ENCODE measurements at regions not wholly inside any gene's neighbourhood (a gene's known extent, or its start where the extent isn't known, plus 50 kb on each side); places are given as distances from the start of the nearest gene placed in this dataset.
A peak's percentile ranks its signal among the peaks of the same experiment; 100 is the strongest.

DNA sequence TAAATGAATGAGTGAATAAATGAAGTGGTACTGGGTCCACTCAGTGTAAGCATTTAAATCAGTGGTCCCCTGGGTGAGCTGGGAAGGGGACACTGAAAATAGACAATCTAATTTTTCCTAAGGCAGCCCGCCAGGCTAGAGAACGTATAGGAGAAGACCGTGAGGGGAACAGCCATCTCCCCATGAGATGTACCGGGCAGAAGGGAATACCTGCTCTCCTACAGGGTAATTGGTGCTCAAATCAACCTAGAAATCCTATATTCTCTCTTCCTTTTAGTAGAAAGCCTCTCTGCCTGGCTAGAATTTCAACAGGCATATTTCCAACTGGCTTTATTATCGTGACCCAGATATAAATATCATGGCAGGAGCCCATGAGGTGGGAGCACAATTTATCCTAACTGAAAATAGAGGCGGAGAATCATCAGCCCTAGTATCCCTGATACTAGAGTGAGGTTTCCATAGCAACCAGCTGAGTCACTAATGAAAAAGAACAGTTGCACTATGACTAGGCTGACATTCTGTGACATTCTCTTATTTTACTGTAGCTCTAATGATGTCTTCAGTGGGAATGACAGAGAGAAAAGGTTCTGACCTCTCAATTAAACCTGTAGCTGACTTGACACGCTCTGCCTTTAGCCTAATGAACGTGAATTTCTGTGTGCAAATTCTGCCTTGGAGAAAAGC lies 96.5 kb upstream of the CAST start:
- Histone ChIP-seq H3K9me2 (ENCODE audit: insufficient read depth, low read length) (no peaks in the 10 kb centered on the region), H3K79me2 (replicated peaks; ENCODE audit: insufficient read depth, low read length) (no peaks in the 10 kb centered on the region), H3K4me3 (ENCODE audit: low read length) (peak overlapping the region; percentile 54), H3K27ac (ENCODE audit: low read length) (peak overlapping the region; percentile 76), H4K20me1 (ENCODE audit: insufficient read depth) (no peaks in the 10 kb centered on the region), H2AFZ (ENCODE audit: low read depth, low read length) (no peak overlapping the region), H3F3A (ENCODE audit: insufficient read depth, low read length, poor library complexity, severe bottlenecking) (no peaks in the 10 kb centered on the region), H3K4me2 (ENCODE audit: low read length) (peak overlapping the region; percentile 34), H3K27me3 (ENCODE audit: insufficient read depth, low read depth, low read length) (no peaks in the 10 kb centered on the region), H3K9me3 (ENCODE audit: low read length) (no peaks in the 10 kb centered on the region), H3K36me3 (ENCODE audit: insufficient read depth, low read length) (no peaks in the 10 kb centered on the region), H3K9ac (ENCODE audit: low read length) (peak overlapping the region; percentile 45)
- no peak for TF ChIP-seq MXI1 (conservative IDR thresholded peaks at IDR 0.05; ENCODE audit: poor library complexity, severe bottlenecking)
- TF ChIP-seq, protein P1, sequence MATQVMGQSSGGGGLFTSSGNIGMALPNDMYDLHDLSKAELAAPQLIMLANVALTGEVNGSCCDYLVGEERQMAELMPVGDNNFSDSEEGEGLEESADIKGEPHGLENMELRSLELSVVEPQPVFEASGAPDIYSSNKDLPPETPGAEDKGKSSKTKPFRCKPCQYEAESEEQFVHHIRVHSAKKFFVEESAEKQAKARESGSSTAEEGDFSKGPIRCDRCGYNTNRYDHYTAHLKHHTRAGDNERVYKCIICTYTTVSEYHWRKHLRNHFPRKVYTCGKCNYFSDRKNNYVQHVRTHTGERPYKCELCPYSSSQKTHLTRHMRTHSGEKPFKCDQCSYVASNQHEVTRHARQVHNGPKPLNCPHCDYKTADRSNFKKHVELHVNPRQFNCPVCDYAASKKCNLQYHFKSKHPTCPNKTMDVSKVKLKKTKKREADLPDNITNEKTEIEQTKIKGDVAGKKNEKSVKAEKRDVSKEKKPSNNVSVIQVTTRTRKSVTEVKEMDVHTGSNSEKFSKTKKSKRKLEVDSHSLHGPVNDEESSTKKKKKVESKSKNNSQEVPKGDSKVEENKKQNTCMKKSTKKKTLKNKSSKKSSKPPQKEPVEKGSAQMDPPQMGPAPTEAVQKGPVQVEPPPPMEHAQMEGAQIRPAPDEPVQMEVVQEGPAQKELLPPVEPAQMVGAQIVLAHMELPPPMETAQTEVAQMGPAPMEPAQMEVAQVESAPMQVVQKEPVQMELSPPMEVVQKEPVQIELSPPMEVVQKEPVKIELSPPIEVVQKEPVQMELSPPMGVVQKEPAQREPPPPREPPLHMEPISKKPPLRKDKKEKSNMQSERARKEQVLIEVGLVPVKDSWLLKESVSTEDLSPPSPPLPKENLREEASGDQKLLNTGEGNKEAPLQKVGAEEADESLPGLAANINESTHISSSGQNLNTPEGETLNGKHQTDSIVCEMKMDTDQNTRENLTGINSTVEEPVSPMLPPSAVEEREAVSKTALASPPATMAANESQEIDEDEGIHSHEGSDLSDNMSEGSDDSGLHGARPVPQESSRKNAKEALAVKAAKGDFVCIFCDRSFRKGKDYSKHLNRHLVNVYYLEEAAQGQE (IDR thresholded peaks at IDR 0.05; ENCODE audit: borderline replicate concordance), result peak; percentile 79
- TF ChIP-seq TAF1 (IDR thresholded peaks at IDR 0.05; ENCODE audit: low read depth), result no peak
- TF ChIP-seq RAD21 (conservative IDR thresholded peaks at IDR 0.05), result no peak
- TF ChIP-seq POLR2AphosphoS5 (IDR thresholded peaks at IDR 0.05), result peak; percentile 67
- no peak for TF ChIP-seq SMC3 (conservative IDR thresholded peaks at IDR 0.05; ENCODE audit: poor library complexity)
- no peak for TF ChIP-seq EZH2 (IDR thresholded peaks at IDR 0.05; ENCODE audit: borderline replicate concordance, insufficient read depth, low read length, poor library complexity, severe bottlenecking)
- TF ChIP-seq EP300 (conservative IDR thresholded peaks at IDR 0.05; ENCODE audit: poor library complexity, severe bottlenecking), result peak; percentile 81
- TF ChIP-seq, protein P2, sequence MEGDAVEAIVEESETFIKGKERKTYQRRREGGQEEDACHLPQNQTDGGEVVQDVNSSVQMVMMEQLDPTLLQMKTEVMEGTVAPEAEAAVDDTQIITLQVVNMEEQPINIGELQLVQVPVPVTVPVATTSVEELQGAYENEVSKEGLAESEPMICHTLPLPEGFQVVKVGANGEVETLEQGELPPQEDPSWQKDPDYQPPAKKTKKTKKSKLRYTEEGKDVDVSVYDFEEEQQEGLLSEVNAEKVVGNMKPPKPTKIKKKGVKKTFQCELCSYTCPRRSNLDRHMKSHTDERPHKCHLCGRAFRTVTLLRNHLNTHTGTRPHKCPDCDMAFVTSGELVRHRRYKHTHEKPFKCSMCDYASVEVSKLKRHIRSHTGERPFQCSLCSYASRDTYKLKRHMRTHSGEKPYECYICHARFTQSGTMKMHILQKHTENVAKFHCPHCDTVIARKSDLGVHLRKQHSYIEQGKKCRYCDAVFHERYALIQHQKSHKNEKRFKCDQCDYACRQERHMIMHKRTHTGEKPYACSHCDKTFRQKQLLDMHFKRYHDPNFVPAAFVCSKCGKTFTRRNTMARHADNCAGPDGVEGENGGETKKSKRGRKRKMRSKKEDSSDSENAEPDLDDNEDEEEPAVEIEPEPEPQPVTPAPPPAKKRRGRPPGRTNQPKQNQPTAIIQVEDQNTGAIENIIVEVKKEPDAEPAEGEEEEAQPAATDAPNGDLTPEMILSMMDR (IDR thresholded peaks at IDR 0.05; ENCODE audit: poor library complexity, severe bottlenecking), result no peak

DNA sequence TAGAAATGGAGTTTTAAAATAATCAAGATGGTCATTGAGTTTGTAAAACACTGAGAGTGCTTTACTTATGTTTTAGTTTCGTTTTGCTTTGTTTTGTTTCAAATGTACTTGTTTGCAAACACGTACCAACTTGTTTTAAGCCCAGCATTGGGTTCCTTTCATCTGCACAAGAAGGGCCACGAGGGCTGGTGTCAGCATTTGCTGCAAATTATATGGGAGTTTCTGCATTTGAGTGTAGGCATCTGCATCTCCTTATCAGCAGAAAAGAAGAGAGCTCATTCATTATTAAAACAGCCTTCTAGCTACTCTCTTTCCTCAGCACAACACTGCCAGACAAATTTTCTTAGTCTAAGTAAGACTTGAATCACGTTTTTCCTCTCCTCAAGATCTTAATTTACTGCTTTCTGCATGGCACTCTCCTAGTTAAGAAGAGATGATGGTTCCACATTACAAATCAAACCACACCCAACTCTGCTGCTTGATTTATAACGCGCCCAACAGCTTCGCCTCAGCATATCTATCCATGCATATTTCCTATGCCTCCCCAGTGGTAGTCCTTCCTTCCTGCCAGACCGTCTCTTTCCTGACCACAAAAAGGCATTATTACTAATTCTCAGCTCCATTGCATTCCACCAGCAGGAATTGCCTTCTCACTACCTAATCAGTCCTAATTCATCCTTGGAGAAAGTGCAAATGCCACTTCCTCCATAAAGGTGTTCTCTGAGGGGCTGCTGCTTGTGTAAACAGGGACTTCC lies 95.2 kb upstream of the CAST start:
- no peaks in the 10 kb centered on the region for H4K20me1 ChIP-seq (ENCODE audit: insufficient read depth)
- H3K4me3 ChIP-seq (ENCODE audit: low read length), result no peak overlapping the region
- no peaks in the 10 kb centered on the region for H3K36me3 ChIP-seq (ENCODE audit: insufficient read depth, low read length)
- no peaks in the 10 kb centered on the region for H3F3A ChIP-seq (ENCODE audit: insufficient read depth, low read length, poor library complexity, severe bottlenecking)
- TF ChIP-seq EP300 (conservative IDR thresholded peaks at IDR 0.05; ENCODE audit: poor library complexity, severe bottlenecking) (no peak), TAF1 (IDR thresholded peaks at IDR 0.05; ENCODE audit: low read depth) (no peak), SMC3 (conservative IDR thresholded peaks at IDR 0.05; ENCODE audit: poor library complexity) (no peak), MXI1 (conservative IDR thresholded peaks at IDR 0.05; ENCODE audit: poor library complexity, severe bottlenecking) (no peak), RAD21 (conservative IDR thresholded peaks at IDR 0.05) (no peak), POLR2AphosphoS5 (IDR thresholded peaks at IDR 0.05) (no peak), EZH2 (IDR thresholded peaks at IDR 0.05; ENCODE audit: borderline replicate concordance, insufficient read depth, low read length, poor library complexity, severe bottlenecking) (no peak)
- TF ChIP-seq, protein P2 (IDR thresholded peaks at IDR 0.05; ENCODE audit: poor library complexity, severe bottlenecking), result no peak
- TF ChIP-seq, protein P1 (IDR thresholded peaks at IDR 0.05; ENCODE audit: borderline replicate concordance), result no peak
- no peak overlapping the region for H2AFZ ChIP-seq (ENCODE audit: low read depth, low read length)
- no peak overlapping the region for H3K4me2 ChIP-seq (ENCODE audit: low read length)
- no peaks in the 10 kb centered on the region for H3K9me3 ChIP-seq (ENCODE audit: low read length)
- H3K79me2 ChIP-seq (replicated peaks; ENCODE audit: insufficient read depth, low read length), result no peaks in the 10 kb centered on the region
- H3K9me2 ChIP-seq (ENCODE audit: insufficient read depth, low read length), result no peaks in the 10 kb centered on the region
- peak overlapping the region; percentile 76 for H3K27ac ChIP-seq (ENCODE audit: low read length)
- H3K27me3 ChIP-seq (ENCODE audit: insufficient read depth, low read depth, low read length), result no peaks in the 10 kb centered on the region
- H3K9ac ChIP-seq (ENCODE audit: low read length), result no peak overlapping the region
